MM.1S (cell line): ENCODE measurements at regions not wholly inside any gene's neighbourhood (a gene's known extent, or its start where the extent isn't known, plus 50 kb on each side); places are given as distances from the start of the nearest gene placed in this dataset.

Experiments used
- DNase-seq: peaks from one replicate; pipeline ENCODE4 v3.0.0-alpha.2; 2015
- H2AFZ ChIP-seq: fragments of 300-600 bp; sonication (generic); 2 replicates; pipeline ENCODE4 v1.6.0; 2016; ENCODE audit warnings: antibody characterized with exemption, low read length
- H3F3A ChIP-seq: fragments of 300-600 bp; sonication (generic); 2 replicates; pipeline ENCODE4 v1.6.1; 2016; ENCODE audit warnings: mild to moderate bottlenecking, antibody characterized with exemption, low read length, moderate library complexity, mixed read lengths; ENCODE audit not compliant: insufficient read depth
- H3K27ac ChIP-seq: fragments of 300-600 bp; sonication (generic); 2 replicates; pipeline ENCODE4 v1.5.1; 2016; ENCODE audit warnings: mild to moderate bottlenecking, low read length
- H3K27me3 ChIP-seq: fragments of 300-600 bp; sonication (generic); replicated peaks from 2 replicates; pipeline ENCODE4 v1.6.0; 2016; ENCODE audit warnings: low read length; ENCODE audit not compliant: insufficient read depth
- H3K36me3 ChIP-seq: fragments of 300-600 bp; sonication (generic); replicated peaks from 2 replicates; pipeline ENCODE4 v1.6.1; 2016; ENCODE audit warnings: mild to moderate bottlenecking, low read length, mixed read lengths; ENCODE audit not compliant: insufficient read depth
- H3K4me1 ChIP-seq: fragments of 300-600 bp; sonication (generic); 2 replicates; pipeline ENCODE4 v1.6.1; 2016; ENCODE audit warnings: low read length, mixed read lengths
- H3K4me2 ChIP-seq: fragments of 300-600 bp; sonication (generic); 2 replicates; pipeline ENCODE4 v1.6.0; 2016; ENCODE audit warnings: low read depth, low read length
- H3K4me3 ChIP-seq: fragments of 300-600 bp; sonication (generic); 2 replicates; pipeline ENCODE4 v1.5.1; 2016; ENCODE audit warnings: low read length, mixed read lengths
- H3K79me2 ChIP-seq: fragments of 300-600 bp; sonication (generic); 2 replicates; pipeline ENCODE4 v1.6.1; 2016; ENCODE audit warnings: mixed run types, low read length, mixed read lengths
- H3K9ac ChIP-seq: fragments of 300-600 bp; sonication (generic); 2 replicates; pipeline ENCODE4 v1.6.1; 2016; ENCODE audit warnings: low read length, mixed read lengths
- H3K9me2 ChIP-seq: fragments of 300-600 bp; sonication (generic); replicated peaks from 2 replicates; pipeline ENCODE4 v1.6.1; 2016; ENCODE audit warnings: mild to moderate bottlenecking, low read length, mixed read lengths; ENCODE audit not compliant: insufficient read depth
- H3K9me3 ChIP-seq: fragments of 300-600 bp; sonication (generic); replicated peaks from 2 replicates; pipeline ENCODE4 v1.6.1; 2016; ENCODE audit warnings: mild to moderate bottlenecking, low read length, mixed read lengths; ENCODE audit not compliant: insufficient read depth
- H4K20me1 ChIP-seq: fragments of 300-600 bp; sonication (generic); 2 replicates; pipeline ENCODE4 v1.6.1; 2016; ENCODE audit warnings: mild to moderate bottlenecking, low read length, moderate library complexity, mixed read lengths; ENCODE audit not compliant: insufficient read depth
- CTCF ChIP-seq: fragments of 300-600 bp; sonication (generic); IDR thresholded peaks from 2 replicates; pipeline ENCODE4 v1.5.1; 2016; ENCODE audit warnings: antibody characterized with exemption, low read length, mixed read lengths
- EZH2 ChIP-seq: fragments of 300-600 bp; sonication (generic); optimal IDR thresholded peaks from 2 replicates; pipeline ENCODE3; 2017; ENCODE audit warnings: low read depth, mild to moderate bottlenecking, antibody characterized with exemption, low read length, mixed read lengths
- EZH2phosphoT487 ChIP-seq: fragments of 300-600 bp; sonication (generic); IDR thresholded peaks from 2 replicates; pipeline ENCODE4 v1.6.1; 2018; ENCODE audit warnings: antibody characterized with exemption, low read length

GRCh38 chr10:4434105-4434504 is 391.9 kb upstream of the AKR1E2 start:
- TF ChIP-seq CTCF (no peak), EZH2phosphoT487 (no peak), EZH2 (no peak)

GRCh38 chr10:4431114-4431863 is 394.7 kb upstream of the AKR1E2 start:
- TF ChIP-seq EZH2phosphoT487 (no peak), CTCF (no peak), EZH2 (no peak)
- H3K9ac ChIP-seq, result no peak overlapping the region
- DNase-seq, result no peak
- H4K20me1 ChIP-seq, result no peaks in the 10 kb centered on the region
- no peaks in the 10 kb centered on the region for H3K27me3 ChIP-seq
- no peak overlapping the region for H3K4me3 ChIP-seq
- no peaks in the 10 kb centered on the region for H3K79me2 ChIP-seq
- H2AFZ ChIP-seq, result no peak overlapping the region
- no peaks in the 10 kb centered on the region for H3K36me3 ChIP-seq
- no peaks in the 10 kb centered on the region for H3K9me2 ChIP-seq
- H3K4me2 ChIP-seq, result no peak overlapping the region
- no peaks in the 10 kb centered on the region for H3F3A ChIP-seq
- H3K9me3 ChIP-seq, result no peaks in the 10 kb centered on the region
- no peak overlapping the region for H3K27ac ChIP-seq
- no peaks in the 10 kb centered on the region for H3K4me1 ChIP-seq

More at GRCh38 chr10:4434105-4434504, 391.9 kb upstream of the AKR1E2 start:
- Histone ChIP-seq H3K4me2 (no peak overlapping the region), H3K4me1 (no peaks in the 10 kb centered on the region), H2AFZ (no peak overlapping the region), H3K36me3 (no peaks in the 10 kb centered on the region), H3K9ac (no peak overlapping the region), H3K9me3 (no peaks in the 10 kb centered on the region), H3K79me2 (no peaks in the 10 kb centered on the region), H3K27me3 (no peaks in the 10 kb centered on the region), H3K9me2 (no peaks in the 10 kb centered on the region), H3K4me3 (no peak overlapping the region), H4K20me1 (no peaks in the 10 kb centered on the region), H3F3A (no peaks in the 10 kb centered on the region), H3K27ac (no peak overlapping the region)
- no peak for DNase-seq

- Histone ChIP-seq H3K4me3 (no peak overlapping the region), H3K27me3 (no peaks in the 10 kb centered on the region), H3K9ac (no peak overlapping the region), H3K9me2 (no peaks in the 10 kb centered on the region), H3K9me3 (no peaks in the 10 kb centered on the region), H2AFZ (no peak overlapping the region), H4K20me1 (no peaks in the 10 kb centered on the region), H3K79me2 (no peaks in the 10 kb centered on the region), H3K4me1 (no peaks in the 10 kb centered on the region), H3F3A (no peaks in the 10 kb centered on the region), H3K27ac (no peak overlapping the region), H3K36me3 (no peaks in the 10 kb centered on the region), H3K4me2 (no peak overlapping the region)
- TF ChIP-seq CTCF (no peak), EZH2phosphoT487 (no peak), EZH2 (no peak)
- DNase-seq, result no peak
These were observed 396.4 kb upstream of the AKR1E2 start for GRCh38 chr10:4429571-4429970.
